GM23338 (cell line): ENCODE measurements at regions not wholly inside any gene's neighbourhood (a gene's known extent, or its start where the extent isn't known, plus 50 kb on each side); places are given as distances from the start of the nearest gene placed in this dataset.

ENCODE experiments used
- ATAC-seq: fragments of 200-7000 bp; cut with Tn5 transposase; 3 replicates; pipeline ENCODE4 v1.9.1; 2020
- DNase-seq: peaks from one replicate; pipeline ENCODE4 v3.0.0-alpha.2; 2015; ENCODE audit warnings: low spot score
- H2AFZ ChIP-seq: fragments of 200-600 bp; sonication (generic); 2 replicates; pipeline ENCODE4 v1.8.0; 2016; ENCODE audit warnings: antibody characterized with exemption, mild to moderate bottlenecking, moderate library complexity
- H3F3A ChIP-seq: fragments of 200-600 bp; sonication (generic); replicated peaks from 2 replicates; pipeline ENCODE4 v1.8.0; 2017; ENCODE audit warnings: antibody characterized with exemption, mixed run types, low read depth
- H3K27ac ChIP-seq: fragments of 200-600 bp; sonication (generic); 2 replicates; pipeline ENCODE4 v1.6.1; 2016; ENCODE audit warnings: low read depth
- H3K27me3 ChIP-seq: fragments of 200-600 bp; sonication (generic); 2 replicates; pipeline ENCODE4 v1.8.0; 2016; ENCODE audit warnings: mild to moderate bottlenecking, mixed run types, moderate library complexity; ENCODE audit not compliant: insufficient read depth
- H3K36me3 ChIP-seq: fragments of 200-600 bp; sonication (generic); 2 replicates; pipeline ENCODE4 v1.8.0; 2016; ENCODE audit warnings: mild to moderate bottlenecking; ENCODE audit not compliant: insufficient read depth
- H3K4me1 ChIP-seq: fragments of 200-600 bp; sonication (generic); 2 replicates; pipeline ENCODE4 v1.8.0; 2016; ENCODE audit warnings: mild to moderate bottlenecking, moderate library complexity; ENCODE audit not compliant: insufficient read depth
- H3K4me2 ChIP-seq: fragments of 200-600 bp; sonication (generic); 2 replicates; pipeline ENCODE4 v1.7.1; 2017; ENCODE audit warnings: mixed run types
- H3K4me3 ChIP-seq: fragments of 200-600 bp; sonication (generic); 2 replicates; pipeline ENCODE4 v1.6.1; 2016; ENCODE audit warnings: mixed run types
- H3K79me2 ChIP-seq: fragments of 200-600 bp; sonication (generic); replicated peaks from 2 replicates; pipeline ENCODE4 v1.8.0; 2017; ENCODE audit warnings: mild to moderate bottlenecking; ENCODE audit not compliant: insufficient read depth
- H3K9me2 ChIP-seq: fragments of 200-600 bp; sonication (generic); 2 replicates; pipeline ENCODE4 v1.8.0; 2017; ENCODE audit not compliant: insufficient read depth
- H4K20me1 ChIP-seq: fragments of 200-600 bp; sonication (generic); replicated peaks from 2 replicates; pipeline ENCODE4 v1.8.0; 2017; ENCODE audit warnings: mild to moderate bottlenecking; ENCODE audit not compliant: insufficient read depth
- H3K27ac Mint-ChIP-seq: 2 replicates; pipeline ENCODE4 v1.8.0; 2020; ENCODE audit warnings: inconsistent platforms, mild to moderate bottlenecking, moderate library complexity, mixed read lengths
- H3K27me3 Mint-ChIP-seq: 3 replicates; pipeline ENCODE4 v1.8.0; 2022; ENCODE audit warnings: low read depth, mild to moderate bottlenecking, moderate library complexity, mixed read lengths, inconsistent platforms; ENCODE audit not compliant: insufficient read depth, poor library complexity
- H3K36me3 Mint-ChIP-seq: 3 replicates; pipeline ENCODE4 v1.8.0; 2021; ENCODE audit warnings: low read depth, mild to moderate bottlenecking, inconsistent platforms, moderate library complexity, mixed read lengths
- H3K4me1 Mint-ChIP-seq: 3 replicates; pipeline ENCODE4 v1.8.0; 2020; ENCODE audit warnings: mild to moderate bottlenecking, inconsistent platforms, mixed read lengths
- H3K4me3 Mint-ChIP-seq: 3 replicates; pipeline ENCODE4 v1.8.0; 2021; ENCODE audit warnings: moderate library complexity, mild to moderate bottlenecking, inconsistent platforms, mixed read lengths
- H3K9me3 Mint-ChIP-seq: 3 replicates; pipeline ENCODE4 v1.8.0; 2020; ENCODE audit warnings: moderate library complexity, mild to moderate bottlenecking, inconsistent platforms, mixed read lengths
- CREB1 ChIP-seq: fragments of 250-450 bp; sonication (Bioruptor Pico); IDR thresholded peaks from 2 replicates; pipeline ENCODE4 v1.5.0; 2020; ENCODE audit warnings: low read depth, mild to moderate bottlenecking, moderate library complexity
- EZH2phosphoT487 ChIP-seq: fragments of 200-600 bp; sonication (generic); IDR thresholded peaks from one replicate; pipeline ENCODE4 v1.8.1; 2018; ENCODE audit warnings: antibody characterized with exemption; ENCODE audit not compliant: unreplicated experiment
- JUNB ChIP-seq: IDR thresholded peaks from one replicate; pipeline ENCODE4 v1.6.1; 2016; ENCODE audit warnings: antibody characterized with exemption; ENCODE audit not compliant: unreplicated experiment
- NANOG ChIP-seq: IDR thresholded peaks from 2 replicates; pipeline ENCODE4 v1.6.1; 2016; ENCODE audit warnings: antibody characterized with exemption, borderline replicate concordance
- REST ChIP-seq: IDR thresholded peaks from one replicate; pipeline ENCODE4 v1.6.1; 2018; ENCODE audit warnings: antibody characterized with exemption; ENCODE audit not compliant: unreplicated experiment
- STAT1 ChIP-seq: IDR thresholded peaks from one replicate; pipeline ENCODE4 v1.6.1; 2016; ENCODE audit warnings: antibody characterized with exemption; ENCODE audit not compliant: unreplicated experiment
- ZNF331 ChIP-seq: fragments of 250-450 bp; sonication (Bioruptor Pico); IDR thresholded peaks from 2 replicates; pipeline ENCODE4 v1.5.0; 2020; ENCODE audit warnings: low read depth, mild to moderate bottlenecking, moderate library complexity
- ZNF462 ChIP-seq: fragments of 250-450 bp; sonication (Bioruptor Pico); IDR thresholded peaks from 2 replicates; pipeline ENCODE4 v1.5.0; 2020; ENCODE audit warnings: mild to moderate bottlenecking, moderate library complexity
- TF ChIP-seq, protein P1 (sequence below), 2 experiments: fragments of 200-600 bp in 1 of 2; sonication (generic) in 1 of 2; conservative IDR thresholded peaks; 2 replicates each; pipeline versions ENCODE4 v1.5.1 to v1.6.1; 2016 to 2017; ENCODE audit warnings: antibody characterized with exemption in 2 of 2, low read depth in 2 of 2, mild to moderate bottlenecking in 2 of 2, moderate library complexity in 1 of 2

DNA sequence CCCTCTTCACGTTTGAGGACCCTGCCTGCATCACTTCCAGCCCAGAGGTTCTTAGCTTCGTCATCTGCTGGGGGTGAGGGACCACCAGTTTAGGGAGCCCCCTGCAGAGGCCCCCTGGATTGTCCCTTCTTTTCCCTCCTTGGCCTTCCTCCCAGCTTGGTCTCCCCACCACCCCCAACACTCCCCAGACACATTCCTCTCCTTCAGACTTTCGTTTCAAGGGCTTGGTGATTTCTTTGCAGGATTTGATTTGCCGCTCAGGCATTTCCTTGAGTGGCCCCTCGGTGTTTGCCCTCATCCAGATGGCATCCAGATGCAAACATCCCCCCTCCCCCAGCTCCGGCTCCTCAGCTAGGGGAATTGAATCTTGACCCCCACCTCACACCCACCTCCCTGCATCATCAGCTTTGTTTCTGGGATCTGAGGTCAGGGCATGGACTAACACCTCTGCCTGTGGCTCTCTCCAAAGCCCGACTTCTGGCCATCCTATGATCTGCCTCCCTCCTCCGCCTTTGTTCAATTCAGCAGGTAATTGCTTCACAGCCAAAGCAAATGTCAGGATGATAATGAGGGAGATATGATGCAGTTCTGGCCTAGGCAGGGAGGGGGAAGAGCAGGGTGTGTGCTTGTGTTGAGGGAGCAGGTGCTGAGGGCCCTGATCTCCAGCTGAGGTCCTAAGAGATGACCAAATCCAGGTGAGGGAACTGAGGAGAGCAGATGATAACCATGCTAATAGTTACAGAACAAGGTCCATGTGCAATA is 141.5 kb downstream of the VEGFA start (continued):
- TF ChIP-seq ZNF462 (CRISPR knock-in tag) (no peak), EZH2phosphoT487 (no peak), STAT1 (no peak), NANOG (no peak)
- TF ChIP-seq, protein P1, sequence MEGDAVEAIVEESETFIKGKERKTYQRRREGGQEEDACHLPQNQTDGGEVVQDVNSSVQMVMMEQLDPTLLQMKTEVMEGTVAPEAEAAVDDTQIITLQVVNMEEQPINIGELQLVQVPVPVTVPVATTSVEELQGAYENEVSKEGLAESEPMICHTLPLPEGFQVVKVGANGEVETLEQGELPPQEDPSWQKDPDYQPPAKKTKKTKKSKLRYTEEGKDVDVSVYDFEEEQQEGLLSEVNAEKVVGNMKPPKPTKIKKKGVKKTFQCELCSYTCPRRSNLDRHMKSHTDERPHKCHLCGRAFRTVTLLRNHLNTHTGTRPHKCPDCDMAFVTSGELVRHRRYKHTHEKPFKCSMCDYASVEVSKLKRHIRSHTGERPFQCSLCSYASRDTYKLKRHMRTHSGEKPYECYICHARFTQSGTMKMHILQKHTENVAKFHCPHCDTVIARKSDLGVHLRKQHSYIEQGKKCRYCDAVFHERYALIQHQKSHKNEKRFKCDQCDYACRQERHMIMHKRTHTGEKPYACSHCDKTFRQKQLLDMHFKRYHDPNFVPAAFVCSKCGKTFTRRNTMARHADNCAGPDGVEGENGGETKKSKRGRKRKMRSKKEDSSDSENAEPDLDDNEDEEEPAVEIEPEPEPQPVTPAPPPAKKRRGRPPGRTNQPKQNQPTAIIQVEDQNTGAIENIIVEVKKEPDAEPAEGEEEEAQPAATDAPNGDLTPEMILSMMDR (conservative IDR thresholded peaks at IDR 0.05; ENCODE audit: low read depth in 2 of 2), result no peak

GRCh38 chr6:43910638-43911353 is 140.8 kb downstream of the VEGFA start:
- Mint-ChIP-seq H3K27me3 (peaks cover 8% of the 10 kb centered on the region), H3K27ac (peak overlapping the region; percentile 14), H3K4me1 (peaks cover 47% of the 10 kb centered on the region), H3K4me3 (no peak overlapping the region), H3K9me3 (no peaks in the 10 kb centered on the region), H3K36me3 (no peaks in the 10 kb centered on the region; the same call in 2 of the 3 replicates)
- no peaks in the 10 kb centered on the region for H3K36me3 ChIP-seq
- H3F3A ChIP-seq, result no peaks in the 10 kb centered on the region
- H4K20me1 ChIP-seq, result no peaks in the 10 kb centered on the region
- H2AFZ ChIP-seq, result peak overlapping the region; percentile 64
- H3K4me1 ChIP-seq, result peaks cover 30% of the 10 kb centered on the region
- H3K9me2 ChIP-seq, result no peaks in the 10 kb centered on the region
- no peaks in the 10 kb centered on the region for H3K27me3 ChIP-seq
- no peak overlapping the region for H3K4me3 ChIP-seq
- DNase-seq (no peak), ATAC-seq (peak; percentile 32)
- peak overlapping the region; percentile 57; the same call in 1 of the 2 replicates for H3K4me2 ChIP-seq
- H3K27ac ChIP-seq, result peak overlapping the region; percentile 77; the same call in 1 of the 2 replicates
- H3K79me2 ChIP-seq, result no peaks in the 10 kb centered on the region
- TF ChIP-seq JUNB (no peak), REST (no peak), NANOG (no peak), ZNF331 (CRISPR knock-in tag) (no peak), CREB1 (CRISPR knock-in tag) (no peak)
- TF ChIP-seq, protein P1 (conservative IDR thresholded peaks at IDR 0.05; ENCODE audit: low read depth in 2 of 2), result no peak
